HG03159 (cell line): ENCODE measurements at regions not wholly inside any gene's neighbourhood (a gene's known extent, or its start where the extent isn't known, plus 50 kb on each side); places are given as distances from the start of the nearest gene placed in this dataset.
"Not testable (repeated sequence)": the region's sequence is repeated elsewhere in the genome, so short reads cannot be mapped to it uniquely, and the experiment has no call there.

Source experiments
- ATAC-seq: cut with Tn5 transposase; IDR thresholded peaks from one replicate; pipeline ENCODE4 v1.9.1; 2021; ENCODE audit warnings: mild to moderate bottlenecking, moderate library complexity; ENCODE audit not compliant: unreplicated experiment

GRCh38 chr4:17020451-17020850 lies 122.0 kb upstream of the LDB2 start:
- no peak for ATAC-seq

GRCh38 chr4:17018621-17019020 lies 120.2 kb upstream of the LDB2 start:
- ATAC-seq = not testable (repeated sequence)

- ATAC-seq = no peak
Measured at GRCh38 chr4:17018013-17018412, 119.6 kb upstream of the LDB2 start.

- ATAC-seq = no peak
Measured at GRCh38 chr4:17013382-17014006, 115.0 kb upstream of the LDB2 start.

DNA sequence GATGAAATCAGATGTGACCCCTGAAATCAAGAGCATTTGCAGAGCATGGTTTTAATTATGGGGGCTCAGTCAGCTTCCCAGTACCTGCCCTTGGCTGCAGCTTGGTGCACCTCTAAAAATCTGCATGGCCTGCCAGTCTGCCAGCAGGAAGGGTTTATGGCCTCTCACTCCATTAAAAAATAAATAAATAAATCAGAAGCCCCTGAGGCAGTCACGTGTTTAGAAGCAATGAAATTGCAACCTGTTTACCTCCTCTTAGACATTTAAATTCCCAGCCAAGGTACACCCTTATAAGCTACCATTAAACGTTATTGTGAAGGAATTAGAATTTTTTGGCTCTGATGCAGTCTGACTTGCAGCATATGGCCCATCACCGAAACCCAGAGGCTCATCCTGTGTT lies 114.0 kb upstream of the LDB2 start:
- no peak for ATAC-seq

DNA sequence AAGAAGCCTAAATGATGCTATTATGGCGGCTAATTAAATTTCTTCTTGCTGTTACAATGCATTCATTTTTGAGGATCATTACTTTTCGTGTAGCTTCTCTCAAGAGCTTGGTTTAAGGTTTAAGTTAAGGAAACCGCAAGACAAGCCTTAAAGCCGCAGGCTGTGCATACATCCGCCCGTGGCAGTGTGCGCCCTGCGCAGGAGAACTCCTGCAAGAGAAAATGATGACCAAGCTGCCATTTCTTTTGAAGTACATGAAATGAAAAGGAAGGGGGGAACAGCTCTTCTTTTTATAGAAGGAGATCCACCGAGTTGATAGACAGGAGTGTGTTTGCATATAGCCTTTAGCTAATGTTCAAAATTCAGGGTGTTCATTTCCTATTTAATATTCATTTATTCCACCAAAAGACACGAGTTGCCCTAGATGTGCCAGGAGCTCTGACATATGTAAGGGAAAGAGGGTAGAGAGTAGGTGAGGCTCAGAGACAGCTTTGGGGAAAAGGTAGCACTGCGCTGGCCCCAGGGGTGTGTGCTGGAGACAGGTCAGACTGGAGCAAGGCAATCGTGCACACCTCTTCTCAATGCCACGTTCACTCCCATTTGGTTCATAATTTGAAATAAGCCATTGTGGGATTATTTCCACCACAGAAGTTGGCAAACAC lies 112.1 kb upstream of the LDB2 start:
- ATAC-seq = no peak

DNA sequence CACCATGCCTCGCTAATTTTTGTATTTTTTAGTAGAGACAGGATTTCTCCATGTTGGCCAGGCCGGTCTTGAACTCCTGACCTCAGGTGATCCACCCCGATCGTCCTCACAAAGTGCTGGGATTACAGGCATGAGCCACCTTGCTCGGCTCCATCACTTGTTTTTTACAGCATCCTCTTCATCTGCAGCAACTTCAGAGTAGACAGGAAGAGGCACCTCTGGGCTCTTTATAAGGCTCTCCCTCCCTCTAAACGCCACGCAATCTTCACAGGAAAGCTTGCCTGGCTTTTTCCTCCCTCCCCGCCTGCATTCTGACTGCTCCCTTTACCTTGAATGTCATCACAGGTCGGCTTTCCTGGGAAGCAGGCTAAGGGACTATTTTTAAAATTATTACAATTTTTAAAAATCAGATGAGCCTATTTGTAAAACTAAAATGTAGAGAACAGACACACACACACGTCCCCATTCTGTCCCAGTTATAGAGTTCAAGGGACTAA lies 111.5 kb upstream of the LDB2 start:
- ATAC-seq = no peak

DNA sequence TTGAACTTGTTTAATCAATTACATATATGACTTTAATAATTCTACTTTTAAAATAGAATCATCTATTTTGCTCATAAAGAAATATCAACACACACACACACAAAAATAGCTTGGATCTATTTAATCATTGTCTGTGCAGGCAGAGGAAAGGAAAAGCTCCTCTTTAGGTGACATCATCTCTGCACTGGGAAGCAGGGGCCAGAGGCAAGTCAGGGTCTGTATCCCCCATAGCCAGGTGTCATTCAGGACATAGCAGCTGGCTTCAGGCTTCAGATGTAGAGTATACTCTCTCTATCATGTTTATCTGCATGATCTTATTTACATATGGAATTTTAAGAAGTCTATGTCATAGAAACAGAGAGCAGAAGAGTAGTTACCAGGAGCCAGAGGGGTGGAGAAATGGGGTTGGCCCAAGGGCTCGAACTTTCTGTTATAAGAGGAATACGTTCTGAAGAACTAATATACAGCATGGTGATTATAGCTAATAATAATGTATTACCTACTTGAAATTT lies 110.4 kb upstream of the LDB2 start:
- no peak for ATAC-seq

GRCh38 chr4:17003606-17004392 lies 105.4 kb upstream of the LDB2 start:
- ATAC-seq = not testable (repeated sequence)

DNA sequence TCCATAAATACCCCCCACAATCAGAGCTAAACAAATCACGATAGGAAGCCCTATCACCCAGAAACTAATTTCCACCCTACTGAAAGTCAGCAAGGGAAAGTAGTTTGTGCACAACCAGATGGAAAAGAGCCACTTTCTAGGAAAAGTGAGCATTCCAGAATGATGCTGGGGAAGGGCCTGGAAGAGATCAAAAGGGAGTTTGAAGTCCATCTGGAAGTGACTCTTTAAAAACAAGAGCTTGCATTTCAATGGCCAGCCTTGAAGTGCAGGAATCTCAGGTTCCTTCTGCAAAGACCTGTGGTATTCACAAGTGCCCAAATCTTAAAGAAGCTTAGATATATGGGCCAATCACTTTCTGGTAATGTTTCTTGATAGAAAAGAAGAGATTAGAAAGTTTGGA lies 97.0 kb upstream of the LDB2 start:
- no peak for ATAC-seq

DNA sequence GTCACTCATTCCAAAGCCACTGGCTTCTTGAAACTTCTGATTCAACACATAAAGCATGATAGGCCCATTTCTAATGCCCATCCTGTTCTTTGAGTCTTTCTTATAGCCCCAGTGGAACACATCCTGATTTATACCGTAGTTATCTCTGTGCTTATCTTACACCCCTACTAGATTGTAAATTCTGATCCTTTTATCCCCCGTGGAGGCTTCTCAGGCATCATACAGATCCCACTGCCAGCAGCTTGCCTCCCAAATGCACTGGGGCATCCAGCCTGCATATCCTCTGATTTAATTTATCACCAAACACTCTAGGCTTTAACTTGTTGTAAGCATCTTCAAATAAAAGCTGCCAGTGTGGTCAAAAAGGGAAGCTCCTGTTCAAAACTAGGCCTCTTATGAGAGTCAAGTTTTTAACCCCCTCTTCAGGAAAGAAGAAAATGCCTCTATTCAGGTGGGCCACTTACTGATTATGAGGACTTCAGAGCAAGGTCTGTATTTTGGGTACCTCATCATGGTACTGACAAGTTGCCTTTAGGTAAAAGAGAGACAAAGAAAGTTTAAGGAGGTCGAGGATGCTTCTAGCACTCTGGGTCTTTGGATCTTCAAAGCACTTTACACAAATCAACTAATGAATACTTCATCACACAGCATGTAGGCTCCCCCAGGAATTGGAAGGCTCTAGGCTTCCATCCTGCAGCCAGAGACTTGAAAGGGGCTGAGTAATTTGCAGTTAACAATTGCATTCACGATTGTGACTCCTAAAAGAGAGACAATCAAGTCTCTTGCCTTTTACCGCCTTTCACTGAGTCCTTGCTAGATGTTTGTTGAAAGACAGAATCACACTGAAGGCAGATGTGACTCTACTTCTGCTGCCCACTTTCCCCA lies 95.8 kb upstream of the LDB2 start:
- ATAC-seq = no peak

DNA sequence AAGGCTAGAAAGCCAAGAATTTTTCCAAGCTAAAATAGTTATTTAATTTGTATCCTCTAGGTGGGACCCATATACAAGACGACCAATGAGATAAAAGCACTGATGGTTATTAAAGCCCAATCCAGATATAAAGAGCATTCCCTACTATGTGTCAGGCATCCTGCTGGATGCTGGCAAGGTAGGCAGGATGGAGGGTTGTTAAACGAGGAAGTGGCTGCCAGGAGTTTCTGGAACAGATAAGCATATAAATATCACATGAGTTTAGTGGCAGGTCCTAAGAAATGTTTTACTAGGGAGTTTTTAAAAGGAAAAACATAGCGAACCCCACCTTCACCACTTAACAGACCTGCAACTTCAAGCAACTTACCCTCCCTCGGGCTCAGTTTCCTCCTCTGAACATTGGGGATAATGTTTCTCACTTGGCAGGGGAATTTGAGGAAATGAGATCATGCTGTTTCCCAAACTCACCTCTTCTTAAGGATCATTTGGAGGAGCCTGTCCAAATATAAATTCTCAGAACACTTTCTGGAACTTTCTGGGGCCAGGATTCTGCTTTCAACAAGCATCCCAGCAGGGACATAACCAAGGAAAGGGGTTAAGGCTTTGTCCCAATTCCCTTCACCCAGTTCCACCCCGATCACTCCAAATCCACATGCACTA lies 94.3 kb upstream of the LDB2 start:
- ATAC-seq = no peak

DNA sequence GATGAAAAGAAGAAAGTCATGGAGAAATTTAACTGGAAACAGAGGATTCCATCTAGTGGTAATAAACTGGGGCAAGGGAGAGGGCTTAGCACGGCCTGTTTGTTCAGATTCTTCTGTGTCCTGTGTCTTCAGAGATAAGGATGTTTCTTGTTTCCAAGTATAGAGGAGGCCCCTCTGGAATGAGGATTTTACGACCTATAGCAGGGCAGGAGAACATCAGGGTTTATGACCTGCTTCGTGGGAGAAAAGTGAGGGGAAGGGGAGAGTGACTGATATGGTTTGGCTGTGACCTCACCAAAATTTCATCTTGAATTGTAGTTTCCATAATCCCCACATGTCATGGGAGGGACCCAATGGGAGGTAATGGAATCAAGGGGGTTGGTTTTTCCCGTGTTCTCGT lies 93.0 kb upstream of the LDB2 start:
- no peak for ATAC-seq

DNA sequence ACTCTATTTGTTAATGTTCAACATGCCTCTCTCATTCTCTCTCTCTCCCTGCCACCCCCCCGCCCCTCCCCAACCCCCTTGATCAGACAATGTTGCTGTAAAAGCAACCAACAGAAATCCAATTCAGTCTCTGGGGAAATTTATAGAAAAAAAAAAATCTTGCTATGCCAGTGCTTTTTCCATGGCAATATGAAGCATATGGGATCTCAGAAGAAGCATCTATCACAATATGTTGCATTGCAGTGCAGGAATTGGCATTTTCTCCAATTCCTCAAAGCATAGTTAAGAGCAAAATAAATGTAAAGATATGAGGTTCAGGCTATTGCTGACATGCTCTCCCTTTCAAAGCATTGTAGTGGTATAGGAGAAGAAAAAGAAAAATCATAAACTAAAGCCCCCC lies 90.9 kb upstream of the LDB2 start:
- ATAC-seq = no peak

GRCh38 chr4:16988814-16989213 lies 90.4 kb upstream of the LDB2 start:
- no peak for ATAC-seq

DNA sequence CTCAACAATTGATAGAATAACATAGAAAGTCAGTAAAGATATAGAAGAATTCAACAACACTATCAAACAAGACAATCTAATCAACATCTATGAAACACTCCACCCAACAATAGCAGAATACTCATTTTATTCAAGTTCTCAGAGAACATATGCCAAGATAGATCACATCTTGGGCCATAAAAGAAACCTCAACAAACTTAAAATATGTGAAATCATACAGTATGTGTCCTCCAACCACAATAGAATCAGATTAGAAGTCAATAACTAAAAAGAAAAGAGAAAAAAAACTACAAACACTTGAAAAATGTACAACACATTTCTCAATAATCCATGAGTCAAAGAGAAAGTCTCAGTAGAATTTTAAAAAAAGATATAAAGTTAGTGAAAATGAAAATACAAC lies 78.6 kb upstream of the LDB2 start:
- ATAC-seq = no peak

DNA sequence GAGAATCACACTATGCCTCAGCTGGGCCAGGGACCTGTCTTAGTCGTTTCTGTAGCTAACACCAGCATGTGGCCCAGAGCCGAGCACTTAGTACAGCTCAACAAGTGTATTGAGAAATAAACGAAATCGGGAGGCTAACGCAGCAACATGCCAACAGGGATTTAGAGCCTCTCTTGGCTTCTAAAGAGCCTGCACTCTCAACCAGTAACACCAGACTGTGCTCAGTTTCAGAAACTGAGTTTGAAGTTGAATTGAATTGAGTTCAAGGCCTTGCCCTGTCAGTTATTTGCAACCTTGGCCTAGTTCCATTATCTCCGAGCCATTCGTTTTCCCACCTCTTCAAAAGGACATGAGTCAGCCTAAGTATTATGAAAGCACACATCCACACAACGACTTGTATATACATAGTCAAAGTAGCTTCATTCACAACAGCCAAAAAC lies 71.3 kb upstream of the LDB2 start:
- no peak for ATAC-seq

DNA sequence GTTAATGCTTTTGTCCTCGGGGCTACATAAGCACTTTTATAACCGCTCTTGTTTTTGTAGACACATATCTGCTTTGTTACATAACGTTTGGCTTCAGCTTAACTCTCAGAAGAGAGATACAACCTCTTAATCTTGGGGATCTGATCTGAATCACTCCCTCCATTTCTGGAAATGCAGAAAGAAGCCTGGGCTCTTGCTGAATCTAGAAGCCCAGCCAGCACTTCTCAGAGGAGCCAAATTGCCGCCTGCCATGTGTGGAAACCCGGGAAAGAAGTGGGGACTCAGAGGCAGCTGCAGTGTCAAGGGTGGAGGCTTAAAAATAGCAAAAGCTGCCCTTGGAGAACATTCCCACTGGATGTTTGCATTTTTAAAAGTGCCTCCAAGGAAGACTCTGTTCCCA lies 69.3 kb upstream of the LDB2 start:
- no peak for ATAC-seq

GRCh38 chr4:16959305-16959704 lies 60.9 kb upstream of the LDB2 start:
- ATAC-seq = no peak
